ENCODE measurements at regions not wholly inside any gene's neighbourhood (a gene's known extent, or its start where the extent isn't known, plus 50 kb on each side); places are given as distances from the start of the nearest gene placed in this dataset.

DNA sequence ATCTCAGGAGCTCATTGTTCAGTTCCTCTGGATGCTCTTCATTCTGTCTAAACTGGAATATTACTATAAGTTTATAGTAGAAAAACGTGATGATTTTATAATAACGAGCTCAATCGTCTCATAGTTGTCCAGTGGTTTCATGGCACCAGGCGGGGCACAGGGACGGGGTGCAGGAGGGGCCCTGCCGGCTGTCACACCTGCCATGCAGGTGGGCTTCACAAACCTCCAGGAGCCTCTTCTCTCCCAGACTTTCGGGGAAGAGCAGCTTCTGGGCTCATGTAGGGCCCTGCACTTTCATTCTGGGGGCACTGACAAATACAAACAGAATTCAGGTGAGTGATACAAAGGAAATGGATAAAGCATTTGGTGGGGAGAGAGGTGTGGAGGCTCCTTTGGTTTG is 146.9 kb upstream of the KLF6 start:
- Histone ChIP-seq H3K36me3 (ENCODE audit: low read depth) (no peaks in the 10 kb centered on the region), H3K27me3 (ENCODE audit: insufficient read depth, poor library complexity, severe bottlenecking) (no peaks in the 10 kb centered on the region), H3K27ac (ENCODE audit: poor library complexity, severe bottlenecking) (no peak overlapping the region), H3K4me3 (ENCODE audit: severe bottlenecking) (no peak overlapping the region), H3K4me1 (ENCODE audit: insufficient read depth, poor library complexity, severe bottlenecking) (peaks cover 13% of the 10 kb centered on the region), H3K9me3 (ENCODE audit: severe bottlenecking) (no peaks in the 10 kb centered on the region)
- no peak for DNase-seq (ENCODE audit: low spot score)
- TF ChIP-seq, protein P1, sequence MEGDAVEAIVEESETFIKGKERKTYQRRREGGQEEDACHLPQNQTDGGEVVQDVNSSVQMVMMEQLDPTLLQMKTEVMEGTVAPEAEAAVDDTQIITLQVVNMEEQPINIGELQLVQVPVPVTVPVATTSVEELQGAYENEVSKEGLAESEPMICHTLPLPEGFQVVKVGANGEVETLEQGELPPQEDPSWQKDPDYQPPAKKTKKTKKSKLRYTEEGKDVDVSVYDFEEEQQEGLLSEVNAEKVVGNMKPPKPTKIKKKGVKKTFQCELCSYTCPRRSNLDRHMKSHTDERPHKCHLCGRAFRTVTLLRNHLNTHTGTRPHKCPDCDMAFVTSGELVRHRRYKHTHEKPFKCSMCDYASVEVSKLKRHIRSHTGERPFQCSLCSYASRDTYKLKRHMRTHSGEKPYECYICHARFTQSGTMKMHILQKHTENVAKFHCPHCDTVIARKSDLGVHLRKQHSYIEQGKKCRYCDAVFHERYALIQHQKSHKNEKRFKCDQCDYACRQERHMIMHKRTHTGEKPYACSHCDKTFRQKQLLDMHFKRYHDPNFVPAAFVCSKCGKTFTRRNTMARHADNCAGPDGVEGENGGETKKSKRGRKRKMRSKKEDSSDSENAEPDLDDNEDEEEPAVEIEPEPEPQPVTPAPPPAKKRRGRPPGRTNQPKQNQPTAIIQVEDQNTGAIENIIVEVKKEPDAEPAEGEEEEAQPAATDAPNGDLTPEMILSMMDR (IDR thresholded peaks at IDR 0.05; ENCODE audit: poor library complexity, severe bottlenecking), result no peak
- no peak for ATAC-seq (ENCODE audit: low read depth)

DNA sequence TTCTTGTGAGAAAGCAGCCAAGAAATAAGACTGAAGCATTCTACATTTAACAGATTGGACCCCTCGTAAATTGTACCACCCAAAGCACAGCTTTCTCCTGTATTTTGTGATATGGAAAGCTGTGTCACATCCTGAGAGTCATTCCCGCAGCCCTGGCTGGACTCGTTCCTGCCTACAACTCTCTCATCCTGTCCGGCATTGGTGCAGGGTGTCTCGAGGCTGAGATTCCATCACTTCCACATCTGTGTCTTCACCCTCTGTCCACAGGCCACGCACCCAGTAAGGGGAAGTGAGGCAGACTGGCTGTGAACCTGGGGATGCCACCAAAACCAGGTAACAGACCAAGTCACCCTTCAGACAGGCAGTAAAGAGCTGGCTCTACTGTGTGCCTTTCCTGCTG is 146.2 kb upstream of the KLF6 start:
- TF ChIP-seq, protein P1 (IDR thresholded peaks at IDR 0.05; ENCODE audit: poor library complexity, severe bottlenecking), result no peak
- ATAC-seq (ENCODE audit: low read depth), result no peak
- H3K4me3 ChIP-seq (ENCODE audit: severe bottlenecking), result no peak overlapping the region

DNA sequence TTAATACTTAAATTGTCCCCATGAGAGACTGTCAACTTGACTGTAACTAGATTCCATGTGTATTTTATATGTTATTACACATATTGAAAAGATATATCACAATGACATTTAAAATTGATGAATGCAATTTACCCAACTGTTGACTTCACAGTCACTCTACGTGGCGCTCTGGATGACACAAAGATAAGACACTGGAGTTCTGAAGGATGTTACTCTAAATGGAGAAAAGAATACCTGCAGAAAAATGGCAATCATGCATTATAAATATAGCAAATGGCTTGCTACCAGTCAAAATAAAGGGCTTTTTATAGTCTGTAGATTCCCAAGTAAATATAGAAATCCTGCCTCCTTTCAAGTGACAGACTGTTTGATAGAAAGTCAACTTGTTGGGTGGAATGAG is 143.6 kb upstream of the KLF6 start:
- DNase-seq (ENCODE audit: low spot score), result no peak
- TF ChIP-seq, protein P1 (IDR thresholded peaks at IDR 0.05; ENCODE audit: poor library complexity, severe bottlenecking), result no peak
- ATAC-seq (ENCODE audit: low read depth), result no peak
- Histone ChIP-seq H3K9me3 (ENCODE audit: severe bottlenecking) (no peaks in the 10 kb centered on the region), H3K4me1 (ENCODE audit: insufficient read depth, poor library complexity, severe bottlenecking) (peaks cover 14% of the 10 kb centered on the region), H3K27me3 (ENCODE audit: insufficient read depth, poor library complexity, severe bottlenecking) (no peaks in the 10 kb centered on the region), H3K27ac (ENCODE audit: poor library complexity, severe bottlenecking) (no peak overlapping the region), H3K36me3 (ENCODE audit: low read depth) (no peaks in the 10 kb centered on the region), H3K4me3 (ENCODE audit: severe bottlenecking) (no peak overlapping the region)

More for the DNA sequence above, 146.2 kb upstream of the KLF6 start:
- no peak for DNase-seq (ENCODE audit: low spot score)
- no peak overlapping the region for H3K27ac ChIP-seq (ENCODE audit: poor library complexity, severe bottlenecking)
- no peaks in the 10 kb centered on the region for H3K9me3 ChIP-seq (ENCODE audit: severe bottlenecking)
- no peaks in the 10 kb centered on the region for H3K36me3 ChIP-seq (ENCODE audit: low read depth)
- peaks cover 13% of the 10 kb centered on the region for H3K4me1 ChIP-seq (ENCODE audit: insufficient read depth, poor library complexity, severe bottlenecking)
- no peaks in the 10 kb centered on the region for H3K27me3 ChIP-seq (ENCODE audit: insufficient read depth, poor library complexity, severe bottlenecking)

DNA sequence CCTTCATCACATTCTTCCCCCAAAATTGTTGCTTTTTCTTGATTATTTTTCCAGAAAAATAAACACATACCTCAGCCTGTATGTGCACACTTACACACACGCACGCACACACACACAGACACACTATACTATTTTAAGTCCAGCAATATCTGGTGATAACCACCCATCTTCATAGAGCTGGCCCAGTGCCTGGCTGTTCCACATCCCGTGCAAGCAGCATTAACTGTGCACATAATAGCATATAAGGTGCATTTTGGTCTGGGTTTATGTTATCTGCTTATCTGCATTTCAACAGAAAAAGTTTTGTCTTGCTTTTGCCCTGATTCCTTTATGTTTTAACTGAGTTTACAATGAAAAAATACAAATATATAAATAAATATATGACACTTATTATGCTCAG is 143.1 kb upstream of the KLF6 start:
- TF ChIP-seq, protein P1 (IDR thresholded peaks at IDR 0.05; ENCODE audit: poor library complexity, severe bottlenecking), result no peak
- ATAC-seq (ENCODE audit: low read depth) (no peak), DNase-seq (ENCODE audit: low spot score) (no peak)
- Histone ChIP-seq H3K27ac (ENCODE audit: poor library complexity, severe bottlenecking) (no peak overlapping the region), H3K27me3 (ENCODE audit: insufficient read depth, poor library complexity, severe bottlenecking) (no peaks in the 10 kb centered on the region), H3K9me3 (ENCODE audit: severe bottlenecking) (no peaks in the 10 kb centered on the region), H3K36me3 (ENCODE audit: low read depth) (no peaks in the 10 kb centered on the region), H3K4me1 (ENCODE audit: insufficient read depth, poor library complexity, severe bottlenecking) (peaks cover 14% of the 10 kb centered on the region), H3K4me3 (ENCODE audit: severe bottlenecking) (no peak overlapping the region)

DNA sequence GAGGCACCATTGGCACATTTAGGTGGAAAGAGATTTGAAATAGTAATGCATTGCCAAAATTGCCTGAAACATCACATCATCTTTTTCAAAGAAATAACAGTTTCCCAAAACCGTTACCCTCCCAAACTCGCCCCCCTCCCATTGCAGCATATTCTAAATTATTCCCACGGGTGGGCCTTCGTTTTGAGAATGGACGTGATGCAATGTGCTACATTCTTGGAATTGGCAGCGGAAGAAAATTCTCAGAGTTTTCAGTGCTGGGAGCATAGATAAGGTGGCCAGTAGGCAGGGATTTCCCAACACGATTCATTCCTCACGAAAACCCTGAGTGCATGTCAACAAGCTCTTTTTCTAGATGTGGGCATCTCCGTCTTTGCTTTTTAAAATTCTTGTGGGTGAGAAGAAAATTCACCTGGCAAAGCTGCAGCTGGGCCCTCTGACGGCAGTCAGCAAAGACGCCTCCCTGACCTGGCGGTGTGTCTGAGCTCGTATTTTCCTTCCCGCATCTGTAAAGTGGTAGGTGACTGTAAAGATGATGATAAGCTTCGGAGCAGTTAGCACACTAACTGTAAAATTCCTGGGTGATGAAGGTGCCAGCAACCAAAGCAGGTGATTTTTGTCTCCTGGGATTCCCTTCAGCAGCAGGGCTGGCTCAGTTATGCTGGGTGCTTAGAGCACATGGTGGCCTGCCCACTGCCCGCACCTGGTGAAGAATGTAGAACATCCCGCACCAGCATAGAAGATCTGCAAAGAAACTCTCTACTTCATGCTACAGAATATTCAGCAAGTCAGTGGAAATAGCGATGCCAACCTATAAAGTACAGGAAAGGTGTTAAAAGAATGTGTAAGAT is 141.9 kb upstream of the KLF6 start:
- no peaks in the 10 kb centered on the region for H3K36me3 ChIP-seq (ENCODE audit: low read depth)
- H3K4me3 ChIP-seq (ENCODE audit: severe bottlenecking), result no peak overlapping the region
- H3K4me1 ChIP-seq (ENCODE audit: insufficient read depth, poor library complexity, severe bottlenecking), result peaks cover 14% of the 10 kb centered on the region
- H3K27me3 ChIP-seq (ENCODE audit: insufficient read depth, poor library complexity, severe bottlenecking), result no peaks in the 10 kb centered on the region
- TF ChIP-seq, protein P1 (IDR thresholded peaks at IDR 0.05; ENCODE audit: poor library complexity, severe bottlenecking), result no peak
- ATAC-seq (ENCODE audit: low read depth) (no peak), DNase-seq (ENCODE audit: low spot score) (no peak)
- H3K9me3 ChIP-seq (ENCODE audit: severe bottlenecking), result no peaks in the 10 kb centered on the region
- no peak overlapping the region for H3K27ac ChIP-seq (ENCODE audit: poor library complexity, severe bottlenecking)

All from RWPE2 (cell line).